ENCODE measurements at regions not wholly inside any gene's neighbourhood (a gene's known extent, or its start where the extent isn't known, plus 50 kb on each side); places are given as distances from the start of the nearest gene placed in this dataset.

GRCh38 chr1:189434461-189434860 is 1043.2 kb downstream of the BRINP3 start (continued):
- TF ChIP-seq, protein P1, sequence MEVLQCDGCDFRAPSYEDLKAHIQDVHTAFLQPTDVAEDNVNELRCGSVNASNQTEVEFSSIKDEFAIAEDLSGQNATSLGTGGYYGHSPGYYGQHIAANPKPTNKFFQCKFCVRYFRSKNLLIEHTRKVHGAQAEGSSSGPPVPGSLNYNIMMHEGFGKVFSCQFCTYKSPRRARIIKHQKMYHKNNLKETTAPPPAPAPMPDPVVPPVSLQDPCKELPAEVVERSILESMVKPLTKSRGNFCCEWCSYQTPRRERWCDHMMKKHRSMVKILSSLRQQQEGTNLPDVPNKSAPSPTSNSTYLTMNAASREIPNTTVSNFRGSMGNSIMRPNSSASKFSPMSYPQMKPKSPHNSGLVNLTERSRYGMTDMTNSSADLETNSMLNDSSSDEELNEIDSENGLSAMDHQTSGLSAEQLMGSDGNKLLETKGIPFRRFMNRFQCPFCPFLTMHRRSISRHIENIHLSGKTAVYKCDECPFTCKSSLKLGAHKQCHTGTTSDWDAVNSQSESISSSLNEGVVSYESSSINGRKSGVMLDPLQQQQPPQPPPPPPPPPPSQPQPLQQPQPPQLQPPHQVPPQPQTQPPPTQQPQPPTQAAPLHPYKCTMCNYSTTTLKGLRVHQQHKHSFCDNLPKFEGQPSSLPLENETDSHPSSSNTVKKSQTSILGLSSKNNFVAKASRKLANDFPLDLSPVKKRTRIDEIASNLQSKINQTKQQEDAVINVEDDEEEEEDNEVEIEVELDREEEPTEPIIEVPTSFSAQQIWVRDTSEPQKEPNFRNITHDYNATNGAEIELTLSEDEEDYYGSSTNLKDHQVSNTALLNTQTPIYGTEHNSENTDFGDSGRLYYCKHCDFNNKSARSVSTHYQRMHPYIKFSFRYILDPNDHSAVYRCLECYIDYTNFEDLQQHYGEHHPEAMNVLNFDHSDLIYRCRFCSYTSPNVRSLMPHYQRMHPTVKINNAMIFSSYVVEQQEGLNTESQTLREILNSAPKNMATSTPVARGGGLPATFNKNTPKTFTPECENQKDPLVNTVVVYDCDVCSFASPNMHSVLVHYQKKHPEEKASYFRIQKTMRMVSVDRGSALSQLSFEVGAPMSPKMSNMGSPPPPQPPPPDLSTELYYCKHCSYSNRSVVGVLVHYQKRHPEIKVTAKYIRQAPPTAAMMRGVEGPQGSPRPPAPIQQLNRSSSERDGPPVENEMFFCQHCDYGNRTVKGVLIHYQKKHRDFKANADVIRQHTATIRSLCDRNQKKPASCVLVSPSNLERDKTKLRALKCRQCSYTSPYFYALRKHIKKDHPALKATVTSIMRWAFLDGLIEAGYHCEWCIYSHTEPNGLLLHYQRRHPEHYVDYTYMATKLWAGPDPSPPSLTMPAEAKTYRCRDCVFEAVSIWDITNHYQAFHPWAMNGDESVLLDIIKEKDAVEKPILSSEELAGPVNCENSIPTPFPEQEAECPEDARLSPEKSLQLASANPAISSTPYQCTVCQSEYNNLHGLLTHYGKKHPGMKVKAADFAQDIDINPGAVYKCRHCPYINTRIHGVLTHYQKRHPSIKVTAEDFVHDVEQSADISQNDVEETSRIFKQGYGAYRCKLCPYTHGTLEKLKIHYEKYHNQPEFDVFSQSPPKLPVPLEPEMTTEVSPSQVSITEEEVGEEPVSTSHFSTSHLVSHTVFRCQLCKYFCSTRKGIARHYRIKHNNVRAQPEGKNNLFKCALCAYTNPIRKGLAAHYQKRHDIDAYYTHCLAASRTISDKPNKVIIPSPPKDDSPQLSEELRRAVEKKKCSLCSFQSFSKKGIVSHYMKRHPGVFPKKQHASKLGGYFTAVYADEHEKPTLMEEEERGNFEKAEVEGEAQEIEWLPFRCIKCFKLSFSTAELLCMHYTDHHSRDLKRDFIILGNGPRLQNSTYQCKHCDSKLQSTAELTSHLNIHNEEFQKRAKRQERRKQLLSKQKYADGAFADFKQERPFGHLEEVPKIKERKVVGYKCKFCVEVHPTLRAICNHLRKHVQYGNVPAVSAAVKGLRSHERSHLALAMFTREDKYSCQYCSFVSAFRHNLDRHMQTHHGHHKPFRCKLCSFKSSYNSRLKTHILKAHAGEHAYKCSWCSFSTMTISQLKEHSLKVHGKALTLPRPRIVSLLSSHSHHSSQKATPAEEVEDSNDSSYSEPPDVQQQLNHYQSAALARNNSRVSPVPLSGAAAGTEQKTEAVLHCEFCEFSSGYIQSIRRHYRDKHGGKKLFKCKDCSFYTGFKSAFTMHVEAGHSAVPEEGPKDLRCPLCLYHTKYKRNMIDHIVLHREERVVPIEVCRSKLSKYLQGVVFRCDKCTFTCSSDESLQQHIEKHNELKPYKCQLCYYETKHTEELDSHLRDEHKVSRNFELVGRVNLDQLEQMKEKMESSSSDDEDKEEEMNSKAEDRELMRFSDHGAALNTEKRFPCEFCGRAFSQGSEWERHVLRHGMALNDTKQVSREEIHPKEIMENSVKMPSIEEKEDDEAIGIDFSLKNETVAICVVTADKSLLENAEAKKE (CRISPR knock-in tag; IDR thresholded peaks at IDR 0.05) = no peak
- TF ChIP-seq, protein P2, sequence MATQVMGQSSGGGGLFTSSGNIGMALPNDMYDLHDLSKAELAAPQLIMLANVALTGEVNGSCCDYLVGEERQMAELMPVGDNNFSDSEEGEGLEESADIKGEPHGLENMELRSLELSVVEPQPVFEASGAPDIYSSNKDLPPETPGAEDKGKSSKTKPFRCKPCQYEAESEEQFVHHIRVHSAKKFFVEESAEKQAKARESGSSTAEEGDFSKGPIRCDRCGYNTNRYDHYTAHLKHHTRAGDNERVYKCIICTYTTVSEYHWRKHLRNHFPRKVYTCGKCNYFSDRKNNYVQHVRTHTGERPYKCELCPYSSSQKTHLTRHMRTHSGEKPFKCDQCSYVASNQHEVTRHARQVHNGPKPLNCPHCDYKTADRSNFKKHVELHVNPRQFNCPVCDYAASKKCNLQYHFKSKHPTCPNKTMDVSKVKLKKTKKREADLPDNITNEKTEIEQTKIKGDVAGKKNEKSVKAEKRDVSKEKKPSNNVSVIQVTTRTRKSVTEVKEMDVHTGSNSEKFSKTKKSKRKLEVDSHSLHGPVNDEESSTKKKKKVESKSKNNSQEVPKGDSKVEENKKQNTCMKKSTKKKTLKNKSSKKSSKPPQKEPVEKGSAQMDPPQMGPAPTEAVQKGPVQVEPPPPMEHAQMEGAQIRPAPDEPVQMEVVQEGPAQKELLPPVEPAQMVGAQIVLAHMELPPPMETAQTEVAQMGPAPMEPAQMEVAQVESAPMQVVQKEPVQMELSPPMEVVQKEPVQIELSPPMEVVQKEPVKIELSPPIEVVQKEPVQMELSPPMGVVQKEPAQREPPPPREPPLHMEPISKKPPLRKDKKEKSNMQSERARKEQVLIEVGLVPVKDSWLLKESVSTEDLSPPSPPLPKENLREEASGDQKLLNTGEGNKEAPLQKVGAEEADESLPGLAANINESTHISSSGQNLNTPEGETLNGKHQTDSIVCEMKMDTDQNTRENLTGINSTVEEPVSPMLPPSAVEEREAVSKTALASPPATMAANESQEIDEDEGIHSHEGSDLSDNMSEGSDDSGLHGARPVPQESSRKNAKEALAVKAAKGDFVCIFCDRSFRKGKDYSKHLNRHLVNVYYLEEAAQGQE (IDR thresholded peaks at IDR 0.05; ENCODE audit: unreplicated experiment) = no peak
- TF ChIP-seq EZH2phosphoT487 (IDR thresholded peaks at IDR 0.05; ENCODE audit: unreplicated experiment) = no peak
- no peak for TF ChIP-seq ZNF331 (CRISPR knock-in tag; IDR thresholded peaks at IDR 0.05; ENCODE audit: low read depth)

DNA sequence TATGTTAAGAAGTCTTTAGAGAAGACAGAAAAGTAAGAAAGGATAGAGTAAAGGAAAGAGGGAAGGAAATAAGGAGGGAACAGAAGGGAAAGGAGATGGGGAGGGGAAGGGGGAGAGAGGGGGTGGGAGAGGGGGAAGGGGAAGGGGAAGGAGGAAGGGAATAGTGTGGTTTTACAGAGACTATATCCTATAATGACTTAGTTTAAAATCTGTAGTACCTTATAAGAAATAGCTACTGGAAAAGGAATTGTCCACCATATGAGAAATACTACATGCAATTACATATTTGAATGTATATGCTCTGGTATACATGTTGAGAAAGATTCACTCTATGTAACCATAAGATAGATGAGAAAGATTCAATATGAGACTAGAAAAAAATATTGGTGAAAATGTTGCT is 1042.3 kb downstream of the BRINP3 start:
- no peak overlapping the region for H3K27ac Mint-ChIP-seq
- no peak for TF ChIP-seq ETS1 (IDR thresholded peaks at IDR 0.05)
- TF ChIP-seq, protein P2 (IDR thresholded peaks at IDR 0.05; ENCODE audit: unreplicated experiment) = no peak

More for the DNA sequence above, 1042.3 kb downstream of the BRINP3 start:
- Histone ChIP-seq H4K20me1 (replicated peaks; ENCODE audit: insufficient read depth) (no peaks in the 10 kb centered on the region), H3K79me2 (replicated peaks; ENCODE audit: insufficient read depth) (no peaks in the 10 kb centered on the region), H3K4me2 (no peak overlapping the region), H3K4me1 (ENCODE audit: insufficient read depth) (no peaks in the 10 kb centered on the region), H3K27me3 (ENCODE audit: insufficient read depth) (no peaks in the 10 kb centered on the region), H3K36me3 (ENCODE audit: insufficient read depth) (no peaks in the 10 kb centered on the region), H3K9me2 (ENCODE audit: insufficient read depth) (no peaks in the 10 kb centered on the region), H3K27ac (ENCODE audit: low read depth) (no peak overlapping the region), H3K4me3 (no peak overlapping the region), H2AFZ (no peak overlapping the region), H3F3A (replicated peaks; ENCODE audit: low read depth) (no peaks in the 10 kb centered on the region)
- H3K4me1 Mint-ChIP-seq = no peaks in the 10 kb centered on the region
- ATAC-seq = no peak
- H3K36me3 Mint-ChIP-seq (ENCODE audit: low read depth) = no peaks in the 10 kb centered on the region
- no peaks in the 10 kb centered on the region; the same call in 2 of the 3 replicates for H3K9me3 Mint-ChIP-seq
- DNase-seq (ENCODE audit: low spot score) = no peak
- no peak overlapping the region for H3K4me3 Mint-ChIP-seq
- H3K27me3 Mint-ChIP-seq (ENCODE audit: insufficient read depth, low read depth, poor library complexity) = no peaks in the 10 kb centered on the region

Measured in GM23338 (cell line).